ENCODE measurements at regions not wholly inside any gene's neighbourhood (a gene's known extent, or its start where the extent isn't known, plus 50 kb on each side); places are given as distances from the start of the nearest gene placed in this dataset.

DNA sequence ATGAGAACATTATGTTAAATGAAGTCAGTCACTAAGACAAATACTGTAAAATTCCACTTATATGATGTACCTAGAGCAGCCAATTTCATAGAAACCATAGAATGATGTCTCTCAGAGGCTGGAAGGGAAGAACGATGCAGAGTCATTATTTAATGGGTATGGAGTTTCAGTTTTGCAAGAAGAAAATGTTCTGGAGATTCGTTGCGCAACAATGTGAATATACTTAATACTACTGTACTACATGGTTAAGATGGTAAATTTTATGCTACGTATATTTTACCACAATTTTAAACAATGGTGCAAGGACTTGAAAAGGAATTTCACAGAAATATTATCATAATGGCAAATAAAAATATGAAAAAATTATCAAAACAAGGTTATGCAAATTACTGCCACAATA, 972.6 kb downstream of the KCNMA1 start:
- no peak for DNase-seq
- Histone ChIP-seq H3K4me3 (ENCODE audit: insufficient read depth, low read depth, low read length) (no peak overlapping the region), H3K36me3 (replicated peaks; ENCODE audit: control insufficient read depth, insufficient read depth, low read length) (no peaks in the 10 kb centered on the region), H3K27me3 (ENCODE audit: control insufficient read depth, insufficient read depth, low read length) (no peaks in the 10 kb centered on the region)

DNA sequence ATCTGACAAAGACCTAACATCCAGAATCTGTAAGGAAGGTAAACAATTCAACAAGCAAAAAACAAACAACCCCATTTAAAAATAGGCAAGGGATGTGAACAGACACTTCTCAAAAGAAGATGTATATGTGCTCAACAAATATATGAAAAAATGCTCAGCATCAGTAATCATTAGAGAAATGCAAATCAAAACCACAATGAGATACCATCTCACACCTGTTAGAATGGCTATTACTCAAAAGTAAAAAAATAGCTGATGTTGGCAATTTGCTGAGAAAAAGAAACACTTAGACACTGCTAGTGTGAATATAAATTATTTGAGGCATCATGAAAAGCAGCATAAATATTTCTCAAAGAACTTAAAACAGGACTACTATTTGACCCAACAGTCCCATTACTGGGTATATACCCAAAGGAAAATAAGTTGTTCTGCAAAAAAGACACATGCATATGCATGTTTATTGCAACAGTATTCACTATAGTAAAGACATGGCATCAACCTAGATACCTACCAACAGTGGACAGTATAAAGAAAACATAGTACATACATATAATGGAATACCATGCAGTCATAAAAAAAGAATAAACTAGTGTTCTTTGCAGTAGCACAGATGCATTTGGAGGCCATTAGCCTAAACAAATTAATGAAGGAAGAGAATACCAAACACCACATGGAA, 980.1 kb downstream of the KCNMA1 start:
- no peaks in the 10 kb centered on the region for H3K27me3 ChIP-seq (ENCODE audit: control insufficient read depth, insufficient read depth, low read length)
- no peaks in the 10 kb centered on the region for H3K36me3 ChIP-seq (replicated peaks; ENCODE audit: control insufficient read depth, insufficient read depth, low read length)
- DNase-seq, result no peak
- H3K4me3 ChIP-seq (ENCODE audit: insufficient read depth, low read depth, low read length), result no peak overlapping the region

GRCh38 chr10:76651154-76651553, 986.5 kb downstream of the KCNMA1 start:
- no peaks in the 10 kb centered on the region for H3K36me3 ChIP-seq (replicated peaks; ENCODE audit: control insufficient read depth, insufficient read depth, low read length)
- H3K27me3 ChIP-seq (ENCODE audit: control insufficient read depth, insufficient read depth, low read length), result no peaks in the 10 kb centered on the region
- H3K4me3 ChIP-seq (ENCODE audit: insufficient read depth, low read depth, low read length), result no peak overlapping the region
- no peak for DNase-seq

GRCh38 chr10:76649723-76650127, 987.9 kb downstream of the KCNMA1 start:
- DNase-seq, result no peak
- no peaks in the 10 kb centered on the region for H3K27me3 ChIP-seq (ENCODE audit: control insufficient read depth, insufficient read depth, low read length)
- no peaks in the 10 kb centered on the region for H3K36me3 ChIP-seq (replicated peaks; ENCODE audit: control insufficient read depth, insufficient read depth, low read length)

DNA sequence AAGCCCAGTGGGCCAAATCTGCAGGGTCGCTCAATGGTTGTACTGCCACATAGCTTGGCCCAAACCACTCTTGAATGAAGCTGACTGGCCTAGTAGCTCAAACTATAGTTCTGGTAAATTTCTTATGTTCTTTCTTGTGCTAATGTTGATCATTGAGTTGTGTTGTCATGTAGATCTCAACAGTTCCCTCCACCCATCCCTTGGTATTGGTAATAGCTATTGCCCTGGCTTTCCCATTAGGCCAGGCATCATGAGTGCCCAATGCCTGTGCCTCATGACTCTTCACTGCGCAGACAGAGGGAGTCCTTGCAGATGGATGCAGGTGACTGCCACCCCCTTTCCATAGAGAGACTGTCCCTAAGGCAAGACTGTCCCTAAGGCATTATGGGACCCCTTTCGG, 988.4 kb downstream of the KCNMA1 start:
- no peaks in the 10 kb centered on the region for H3K36me3 ChIP-seq (replicated peaks; ENCODE audit: control insufficient read depth, insufficient read depth, low read length)
- DNase-seq, result no peak
- no peaks in the 10 kb centered on the region for H3K27me3 ChIP-seq (ENCODE audit: control insufficient read depth, insufficient read depth, low read length)
- no peak overlapping the region for H3K4me3 ChIP-seq (ENCODE audit: insufficient read depth, low read depth, low read length)

More at GRCh38 chr10:76649723-76650127, 987.9 kb downstream of the KCNMA1 start:
- H3K4me3 ChIP-seq (ENCODE audit: insufficient read depth, low read depth, low read length), result no peak overlapping the region

- Histone ChIP-seq H3K36me3 (replicated peaks; ENCODE audit: control insufficient read depth, insufficient read depth, low read length) (no peaks in the 10 kb centered on the region), H3K4me3 (ENCODE audit: insufficient read depth, low read depth, low read length) (no peak overlapping the region), H3K27me3 (ENCODE audit: control insufficient read depth, insufficient read depth, low read length) (no peaks in the 10 kb centered on the region)
- DNase-seq, result no peak
Observed at GRCh38 chr10:76647301-76647700, 990.3 kb downstream of the KCNMA1 start.

- H3K4me3 ChIP-seq (ENCODE audit: insufficient read depth, low read depth, low read length), result no peak overlapping the region
- DNase-seq, result no peak
- H3K27me3 ChIP-seq (ENCODE audit: control insufficient read depth, insufficient read depth, low read length), result no peaks in the 10 kb centered on the region
- no peaks in the 10 kb centered on the region for H3K36me3 ChIP-seq (replicated peaks; ENCODE audit: control insufficient read depth, insufficient read depth, low read length)
Observed at GRCh38 chr10:76645341-76645740, 992.3 kb downstream of the KCNMA1 start.

GRCh38 chr10:76644476-76644875, 993.1 kb downstream of the KCNMA1 start:
- no peaks in the 10 kb centered on the region for H3K27me3 ChIP-seq (ENCODE audit: control insufficient read depth, insufficient read depth, low read length)
- no peak overlapping the region for H3K4me3 ChIP-seq (ENCODE audit: insufficient read depth, low read depth, low read length)
- no peaks in the 10 kb centered on the region for H3K36me3 ChIP-seq (replicated peaks; ENCODE audit: control insufficient read depth, insufficient read depth, low read length)
- no peak for DNase-seq

GRCh38 chr10:76643511-76643911, 994.1 kb downstream of the KCNMA1 start:
- no peak overlapping the region for H3K4me3 ChIP-seq (ENCODE audit: insufficient read depth, low read depth, low read length)
- no peak for DNase-seq
- H3K36me3 ChIP-seq (replicated peaks; ENCODE audit: control insufficient read depth, insufficient read depth, low read length), result no peaks in the 10 kb centered on the region
- H3K27me3 ChIP-seq (ENCODE audit: control insufficient read depth, insufficient read depth, low read length), result no peaks in the 10 kb centered on the region

DNA sequence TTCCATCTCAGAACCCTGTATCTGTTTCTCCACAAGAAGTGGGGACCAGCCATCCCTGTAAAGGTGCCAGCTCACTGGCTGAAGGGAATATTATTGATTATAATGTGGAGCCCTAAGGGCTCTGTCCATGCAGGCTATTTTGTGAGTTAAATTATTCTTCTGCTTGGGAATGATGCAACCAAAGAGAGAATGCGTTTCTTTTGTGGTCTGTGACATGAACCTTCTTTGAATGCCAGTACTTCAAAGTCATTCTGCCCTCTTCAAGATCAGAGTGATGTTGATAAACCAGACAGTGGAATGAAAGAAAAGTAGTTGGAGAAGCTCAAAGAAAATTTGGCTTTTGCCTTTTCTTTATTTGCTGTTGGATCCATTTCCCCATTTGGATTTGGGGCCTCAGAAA, 995.2 kb downstream of the KCNMA1 start:
- no peak for DNase-seq
- no peaks in the 10 kb centered on the region for H3K27me3 ChIP-seq (ENCODE audit: control insufficient read depth, insufficient read depth, low read length)

DNA sequence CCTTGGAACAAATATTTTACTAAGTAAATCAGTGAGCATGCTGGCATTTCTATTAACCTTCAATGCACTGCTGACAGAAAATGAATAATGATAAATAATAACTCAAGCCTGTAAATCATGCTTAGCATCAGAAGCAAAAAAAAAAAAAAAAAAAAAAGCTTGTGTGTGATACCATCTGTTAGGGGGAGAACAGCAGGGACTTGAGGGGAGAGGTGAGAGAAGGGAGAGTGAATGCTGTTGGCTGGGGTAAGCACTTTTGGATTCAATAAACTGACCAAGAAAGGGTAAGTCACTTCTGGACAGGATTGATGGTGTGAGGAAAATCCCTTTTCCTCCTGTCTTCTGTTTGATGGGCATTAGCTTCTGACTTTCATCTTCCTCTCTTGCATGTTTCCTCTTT, 996.4 kb downstream of the KCNMA1 start:
- Histone ChIP-seq H3K4me3 (ENCODE audit: insufficient read depth, low read depth, low read length) (no peak overlapping the region), H3K27me3 (ENCODE audit: control insufficient read depth, insufficient read depth, low read length) (no peaks in the 10 kb centered on the region), H3K36me3 (replicated peaks; ENCODE audit: control insufficient read depth, insufficient read depth, low read length) (no peaks in the 10 kb centered on the region)
- DNase-seq, result no peak

More for the DNA sequence above, 995.2 kb downstream of the KCNMA1 start:
- H3K36me3 ChIP-seq (replicated peaks; ENCODE audit: control insufficient read depth, insufficient read depth, low read length), result no peaks in the 10 kb centered on the region
- H3K4me3 ChIP-seq (ENCODE audit: insufficient read depth, low read depth, low read length), result no peak overlapping the region

DNA sequence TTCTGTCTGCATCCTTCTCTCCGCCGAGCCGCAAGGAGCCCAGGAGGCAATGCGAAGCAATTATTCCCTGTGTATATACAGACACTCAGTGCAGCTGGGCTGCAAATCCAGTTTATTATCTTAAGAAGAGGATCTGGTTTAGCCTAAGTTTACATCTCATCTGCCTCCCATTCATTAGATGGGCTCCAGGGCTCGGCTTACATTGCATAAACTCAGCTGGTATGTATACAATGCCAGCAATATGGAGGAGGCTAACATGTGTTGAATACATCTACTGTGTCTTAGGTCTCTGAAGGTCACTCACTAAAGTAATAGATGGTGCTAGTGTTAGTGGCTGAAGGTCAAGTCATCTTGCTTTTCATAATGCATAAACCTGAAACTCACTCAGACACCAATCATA, 996.8 kb downstream of the KCNMA1 start:
- Histone ChIP-seq H3K4me3 (ENCODE audit: insufficient read depth, low read depth, low read length) (no peak overlapping the region), H3K27me3 (ENCODE audit: control insufficient read depth, insufficient read depth, low read length) (no peaks in the 10 kb centered on the region), H3K36me3 (replicated peaks; ENCODE audit: control insufficient read depth, insufficient read depth, low read length) (no peaks in the 10 kb centered on the region)
- no peak for DNase-seq

GRCh38 chr10:76632767-76633051, 1004.9 kb downstream of the KCNMA1 start:
- H3K36me3 ChIP-seq (replicated peaks; ENCODE audit: control insufficient read depth, insufficient read depth, low read length), result no peaks in the 10 kb centered on the region
- no peaks in the 10 kb centered on the region for H3K27me3 ChIP-seq (ENCODE audit: control insufficient read depth, insufficient read depth, low read length)
- no peak for DNase-seq
- H3K4me3 ChIP-seq (ENCODE audit: insufficient read depth, low read depth, low read length), result peak overlapping the region; percentile 25; the same call in 1 of the 2 replicates

DNA sequence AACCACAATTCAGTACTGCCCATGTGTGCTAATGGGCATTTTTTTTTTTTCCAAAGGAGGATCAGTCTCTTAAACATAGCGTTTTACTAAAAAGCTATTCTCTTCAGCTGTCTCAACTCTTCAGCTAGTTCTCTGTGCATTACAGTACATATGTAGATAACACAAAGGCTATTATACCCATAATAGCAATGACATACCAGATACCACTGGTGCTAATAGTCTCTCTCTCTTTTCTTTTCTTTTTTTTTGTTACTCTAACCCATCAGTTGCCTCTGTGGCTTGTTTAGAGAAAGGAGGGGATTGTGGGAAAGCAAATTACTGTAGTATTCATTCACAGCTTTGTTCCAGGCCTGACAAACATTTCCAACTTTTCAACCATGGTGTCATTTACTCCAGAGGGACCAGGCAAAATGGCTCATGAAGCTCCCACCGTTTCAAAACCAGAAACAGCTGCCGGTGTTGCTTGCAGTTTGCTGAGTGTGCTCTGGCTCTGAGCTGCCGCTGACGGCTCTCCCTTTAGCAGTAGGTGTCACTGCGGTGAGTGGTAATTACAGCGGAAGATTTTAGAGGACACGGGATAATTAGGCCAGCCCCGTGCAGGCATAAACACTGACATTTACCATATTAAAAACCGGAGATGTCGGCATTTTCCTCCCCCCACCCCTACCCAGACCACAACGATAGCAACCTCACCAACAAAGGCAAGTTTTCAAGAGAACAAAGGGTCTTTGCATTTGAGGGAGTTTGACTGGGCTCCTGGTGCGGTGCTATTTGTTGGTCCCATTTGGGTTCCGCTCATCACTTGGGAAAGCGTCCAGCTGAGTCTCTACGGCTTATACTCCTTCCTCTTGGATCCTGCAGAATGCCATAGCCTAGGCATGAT, 1005.5 kb downstream of the KCNMA1 start:
- Histone ChIP-seq H3K27me3 (ENCODE audit: control insufficient read depth, insufficient read depth, low read length) (no peaks in the 10 kb centered on the region), H3K4me3 (ENCODE audit: insufficient read depth, low read depth, low read length) (peak overlapping the region; percentile 25; the same call in 1 of the 2 replicates), H3K36me3 (replicated peaks; ENCODE audit: control insufficient read depth, insufficient read depth, low read length) (no peaks in the 10 kb centered on the region)
- no peak for DNase-seq

DNA sequence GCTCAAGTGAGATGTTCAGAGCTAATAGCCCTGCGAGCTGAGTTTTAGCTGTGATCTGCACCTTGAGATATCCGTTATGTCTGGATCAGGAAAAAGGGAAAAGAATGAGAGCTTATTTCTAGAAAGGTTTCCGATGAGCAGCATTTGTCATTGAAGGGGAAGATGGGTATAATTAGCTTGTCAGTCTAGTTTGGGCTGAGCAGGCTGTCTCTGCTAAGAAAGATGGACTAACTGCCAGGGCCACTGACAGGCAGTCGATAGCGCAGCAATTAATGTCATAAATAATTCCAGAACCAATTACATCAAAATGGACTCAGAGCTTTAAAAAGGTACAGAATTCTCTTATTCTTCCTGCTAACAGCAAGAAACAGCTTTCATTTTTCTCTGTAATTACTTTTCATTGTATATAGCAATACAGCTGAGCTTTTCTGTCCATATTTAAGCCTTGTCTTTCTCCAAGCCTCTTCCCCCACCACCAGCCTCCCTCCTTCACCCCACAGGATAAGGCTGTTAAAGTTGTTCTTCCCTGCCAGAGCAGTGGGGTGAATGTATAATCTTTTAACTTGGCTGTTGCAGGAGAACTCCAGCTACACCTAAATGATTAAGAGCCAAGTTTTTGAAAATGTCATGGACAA, 1006.5 kb downstream of the KCNMA1 start:
- no peak overlapping the region for H3K4me3 ChIP-seq (ENCODE audit: insufficient read depth, low read depth, low read length)
- DNase-seq, result no peak
- H3K27me3 ChIP-seq (ENCODE audit: control insufficient read depth, insufficient read depth, low read length), result no peaks in the 10 kb centered on the region
- H3K36me3 ChIP-seq (replicated peaks; ENCODE audit: control insufficient read depth, insufficient read depth, low read length), result no peaks in the 10 kb centered on the region

Data from H7 (cell line).